GM19372 (cell line): ENCODE measurements at regions not wholly inside any gene's neighbourhood (a gene's known extent, or its start where the extent isn't known, plus 50 kb on each side); places are given as distances from the start of the nearest gene placed in this dataset.
A peak's percentile ranks its signal among the peaks of the same experiment; 100 is the strongest.
"Not testable (repeated sequence)": the region's sequence is repeated elsewhere in the genome, so short reads cannot be mapped to it uniquely, and the experiment has no call there.

Source experiments
- ATAC-seq: cut with Tn5 transposase; IDR thresholded peaks from one replicate; pipeline ENCODE4 v1.9.1; 2021; ENCODE audit warnings: mild to moderate bottlenecking, low read depth, moderate library complexity; ENCODE audit not compliant: unreplicated experiment

DNA sequence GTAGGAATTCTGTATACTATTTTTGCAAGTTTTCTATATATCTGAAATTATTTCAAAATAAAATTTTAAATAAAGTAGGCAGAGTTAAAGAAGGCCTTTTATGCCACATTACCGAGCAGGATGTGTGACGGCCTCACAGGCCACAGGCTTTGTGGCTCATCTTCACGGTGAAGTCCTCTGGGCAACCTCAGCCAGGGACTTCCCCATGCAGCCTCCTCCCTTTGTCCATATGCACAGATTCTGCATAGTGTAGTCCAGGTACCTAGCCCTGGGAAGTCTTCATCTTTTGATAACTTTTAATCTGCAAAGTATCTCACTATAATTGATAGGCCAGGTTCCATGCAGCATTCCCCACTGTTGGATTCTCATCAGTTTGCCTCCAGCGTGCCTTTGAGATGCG is 62.8 kb downstream of the ARHGAP11B start:
- not testable (repeated sequence) for ATAC-seq

DNA sequence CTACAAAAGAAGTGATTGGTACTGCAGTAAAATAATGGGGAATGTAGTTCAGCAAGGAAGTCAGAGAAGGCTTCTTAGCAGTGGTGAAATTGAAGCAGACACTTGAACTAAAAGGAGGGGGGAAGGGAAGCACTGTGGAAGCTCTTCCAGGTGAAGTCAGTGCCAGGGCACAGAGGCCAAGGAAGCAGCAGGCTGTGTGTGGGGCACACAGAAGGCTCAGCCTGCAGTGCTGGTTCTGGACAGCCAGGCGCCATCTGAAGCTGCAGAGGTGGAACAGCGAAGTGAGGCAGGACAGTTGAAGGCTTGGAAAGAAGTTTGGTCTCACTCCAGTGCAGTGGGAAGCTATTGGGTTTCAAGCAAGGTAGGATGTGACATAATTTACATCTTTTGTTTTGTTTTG is 64.2 kb downstream of the ARHGAP11B start:
- not testable (repeated sequence) for ATAC-seq

DNA sequence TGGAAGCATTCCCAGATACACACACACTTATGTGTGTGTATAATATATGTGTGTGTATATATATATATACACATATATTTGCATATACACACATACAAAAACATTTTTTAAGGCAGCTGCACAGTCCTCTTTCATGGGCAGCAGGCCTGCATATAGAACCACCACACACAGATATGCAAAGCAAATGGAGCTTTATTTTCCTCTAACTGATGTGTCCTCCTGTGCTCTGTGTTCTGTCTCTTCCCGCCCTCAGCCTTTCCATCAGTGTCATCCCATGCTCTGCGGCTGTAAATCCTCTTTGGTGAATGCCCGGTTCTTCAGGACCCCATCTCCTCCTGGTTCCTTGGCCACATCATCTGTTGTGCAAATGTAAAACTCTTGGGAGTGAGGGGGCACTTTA is 69.9 kb downstream of the ARHGAP11B start:
- not testable (repeated sequence) for ATAC-seq

DNA sequence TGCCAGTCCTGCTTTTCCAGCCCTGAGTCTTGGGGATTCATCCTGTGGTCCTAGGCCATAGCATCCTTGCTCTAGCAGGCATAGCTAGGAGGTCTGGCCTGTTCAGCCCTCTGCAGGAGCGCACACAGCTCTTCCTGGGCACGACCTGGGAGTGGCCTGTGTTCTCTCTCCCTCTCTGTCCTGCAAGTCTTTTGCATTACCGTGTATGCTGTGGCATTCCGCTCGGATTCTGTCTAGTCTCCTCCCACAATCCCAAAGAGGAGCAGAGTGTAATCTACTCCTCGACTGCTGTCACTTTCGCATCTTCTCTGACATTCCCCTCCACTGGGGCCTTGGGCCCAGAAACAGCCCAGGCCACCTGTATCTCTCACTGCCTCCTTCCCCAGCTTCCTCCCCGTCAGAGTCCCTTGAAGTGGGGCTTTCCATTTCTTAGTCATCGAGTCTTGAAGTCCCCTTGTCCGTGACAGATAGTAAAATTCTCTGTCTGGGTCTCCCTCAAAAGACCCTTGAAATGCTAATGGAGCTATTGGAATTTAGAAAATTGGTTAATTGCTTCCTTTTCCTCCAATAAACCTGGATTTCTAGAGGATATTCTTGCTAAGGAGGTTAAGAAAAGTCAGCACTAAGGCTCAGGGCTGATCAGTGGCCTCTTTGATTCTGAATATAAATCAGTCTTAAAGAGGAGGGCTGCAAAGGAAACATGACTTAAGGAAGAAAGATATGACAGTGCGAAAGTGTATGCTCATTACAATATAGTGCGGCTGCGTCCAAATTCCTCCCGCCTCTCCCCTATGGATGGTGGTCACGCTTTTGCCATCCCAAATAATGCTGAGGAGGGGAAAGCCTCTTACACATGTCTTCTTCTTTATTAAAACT is 70.7 kb downstream of the ARHGAP11B start:
- ATAC-seq: peak; percentile 85

DNA sequence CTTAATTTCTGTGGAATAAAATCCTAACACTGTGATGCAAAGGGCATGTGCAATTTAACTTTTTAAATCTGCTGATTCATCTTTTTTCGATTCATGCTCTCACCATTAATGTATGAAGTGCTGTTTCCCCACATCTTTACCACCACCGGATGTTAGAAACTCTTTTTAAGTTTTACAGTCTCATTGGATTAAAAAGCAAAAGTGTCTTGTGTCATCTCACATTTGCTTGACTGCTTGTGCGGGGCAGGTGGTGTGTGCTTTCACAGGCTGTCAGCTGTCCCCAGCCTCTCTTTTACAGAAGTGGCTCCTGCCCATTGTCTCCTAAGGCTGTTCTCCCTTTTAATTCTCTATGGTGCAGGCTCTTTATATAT is 71.4 kb downstream of the ARHGAP11B start:
- peak; percentile 55 for ATAC-seq

DNA sequence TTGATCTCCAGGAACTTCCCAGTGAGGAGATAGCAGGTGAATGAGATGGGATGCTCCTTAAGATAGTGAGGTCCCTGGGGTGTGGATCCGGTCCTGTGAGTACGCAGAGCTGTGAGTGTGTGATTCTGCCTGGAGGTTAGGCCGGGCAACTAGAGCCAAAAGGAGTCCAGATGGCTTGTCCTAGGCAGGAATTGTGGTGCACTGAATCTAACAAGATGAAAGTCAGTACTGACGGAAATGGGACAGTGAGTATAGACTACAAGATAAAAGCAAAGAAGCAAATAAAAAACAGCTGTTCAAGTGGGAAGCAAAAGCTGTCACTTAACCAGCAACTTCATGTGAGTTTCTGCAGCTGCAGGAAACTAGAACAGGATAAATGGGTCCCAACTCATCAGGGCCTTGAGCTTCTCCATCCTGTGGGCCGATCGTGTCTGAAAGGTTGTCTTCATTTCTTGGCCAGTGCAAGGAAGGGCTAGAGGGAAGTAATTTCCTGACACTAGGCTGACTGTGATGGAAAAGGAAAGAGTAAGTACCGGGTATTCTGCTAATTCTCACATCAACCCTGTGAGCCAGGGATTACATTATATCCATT is 74.2 kb downstream of the ARHGAP11B start:
- not testable (repeated sequence) for ATAC-seq

DNA sequence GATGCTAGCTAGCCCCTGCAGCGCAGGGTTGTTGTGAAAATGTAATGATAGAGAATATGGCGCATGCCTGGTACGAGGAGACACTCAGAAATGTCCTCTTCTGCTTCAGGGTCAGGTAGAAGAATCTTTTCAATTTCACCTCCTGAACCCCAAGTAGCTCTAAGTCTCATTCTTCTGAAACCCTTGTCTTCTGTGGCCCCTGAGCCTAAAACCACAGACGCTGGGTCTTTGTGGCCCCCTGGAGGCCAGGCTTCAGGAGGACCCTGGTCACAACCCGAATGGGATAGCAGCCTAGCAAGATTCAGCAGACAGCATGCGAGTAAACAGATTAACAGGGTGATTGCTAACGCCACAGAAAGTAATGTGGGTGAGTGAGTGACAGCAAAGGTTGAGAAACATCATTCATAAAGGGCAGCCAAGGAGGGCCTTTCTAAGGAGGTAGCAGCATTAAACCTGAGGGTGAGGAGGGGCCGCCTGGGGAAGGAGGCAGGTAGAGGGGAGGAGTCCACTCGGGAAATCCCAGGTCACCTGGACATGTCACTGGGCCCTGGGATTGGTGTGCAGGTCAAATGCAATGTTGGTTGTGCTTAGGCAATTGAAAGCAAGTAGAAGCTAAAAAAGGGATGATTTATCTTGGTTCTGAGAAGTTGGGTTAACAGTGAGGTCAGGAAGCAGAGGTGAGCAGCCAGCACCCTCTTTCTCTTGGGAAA is 82.2 kb downstream of the ARHGAP11B start:
- not testable (repeated sequence) for ATAC-seq

DNA sequence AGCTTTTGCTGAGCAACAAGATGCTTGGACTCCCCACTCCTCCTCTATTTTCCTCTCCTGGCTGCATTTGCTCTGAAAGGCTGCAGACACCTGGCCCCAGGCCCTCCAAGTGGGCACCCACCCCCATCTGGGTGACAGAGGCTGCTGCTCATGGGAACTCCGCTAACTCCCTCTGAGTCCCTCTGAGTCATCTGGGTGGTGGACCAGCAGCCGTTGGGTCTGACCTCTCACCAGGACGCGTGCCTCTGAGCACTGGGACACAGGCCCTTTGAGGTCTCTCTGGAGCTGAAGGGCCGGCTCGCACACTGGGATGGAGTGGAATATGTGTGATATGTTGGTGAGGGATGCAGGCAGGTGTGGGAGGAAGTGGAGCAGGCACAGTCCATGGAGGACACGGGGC is 82.9 kb downstream of the ARHGAP11B start:
- not testable (repeated sequence) for ATAC-seq

DNA sequence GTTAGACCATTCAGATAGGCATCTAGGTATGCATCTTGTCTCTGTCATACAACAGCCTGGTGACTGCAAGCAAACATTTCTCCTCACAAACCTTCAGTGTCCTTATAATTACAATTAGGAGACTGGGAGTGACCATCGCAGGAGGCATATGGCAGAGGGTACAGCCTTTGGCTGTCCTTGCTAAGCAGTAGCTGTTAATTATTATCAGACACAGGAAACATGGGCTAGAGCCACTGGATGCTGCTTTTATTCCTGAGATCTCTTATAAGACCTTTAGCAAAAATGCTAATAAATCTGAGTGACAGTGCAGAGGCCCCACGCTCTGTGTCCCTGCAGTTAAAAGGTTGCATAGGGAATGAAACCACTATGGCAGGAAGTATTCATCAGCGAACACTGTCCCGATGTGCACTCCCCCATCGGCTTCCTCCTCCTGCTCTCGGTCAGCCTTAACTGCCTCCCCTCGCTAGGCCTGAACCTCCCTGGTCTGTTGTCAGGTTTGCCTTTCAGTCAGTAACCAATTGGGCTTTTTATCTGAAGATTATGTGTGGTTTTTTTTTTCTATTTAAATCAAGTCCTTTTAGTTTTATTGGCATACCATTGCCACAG is 92.2 kb downstream of the ARHGAP11B start:
- ATAC-seq: not testable (repeated sequence)

DNA sequence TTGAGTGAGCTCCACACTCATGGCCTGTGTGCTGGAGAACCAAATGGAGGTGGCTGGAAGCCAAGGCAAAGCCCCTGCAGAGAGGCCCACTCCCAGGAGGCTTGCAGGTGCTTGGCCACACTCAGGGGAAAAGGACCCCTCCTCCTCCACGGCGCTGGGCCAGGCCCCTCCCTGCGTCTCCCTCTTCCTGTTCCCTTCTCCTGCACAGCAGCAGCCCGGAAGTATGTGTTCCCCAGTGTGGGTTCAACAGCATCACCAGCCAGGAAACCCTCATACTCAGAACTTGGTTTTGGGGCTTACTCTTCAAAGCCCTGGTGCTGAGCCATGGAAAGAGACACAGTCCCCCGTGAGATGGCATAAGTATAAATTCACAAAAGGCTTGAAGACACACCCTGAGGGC is 93.4 kb downstream of the ARHGAP11B start:
- ATAC-seq: not testable (repeated sequence)

DNA sequence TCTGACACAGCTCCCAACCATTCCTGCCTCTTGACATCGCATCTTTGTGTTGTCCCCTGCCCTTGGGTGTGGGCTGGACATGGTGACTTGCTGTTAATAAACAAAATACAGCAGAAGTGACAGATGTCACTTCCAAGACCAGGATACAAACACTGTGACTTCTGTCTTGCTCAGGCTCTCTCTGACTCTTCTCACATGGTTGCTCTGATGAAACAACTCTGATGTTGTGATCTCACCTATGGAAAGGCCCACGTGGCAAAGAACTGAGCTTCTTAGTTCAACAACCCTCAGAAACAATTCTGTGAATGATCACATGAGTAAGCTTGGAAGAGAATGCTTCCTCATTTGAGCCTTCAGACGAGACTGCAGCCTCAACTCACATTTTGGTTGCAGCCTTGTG is 94.9 kb downstream of the ARHGAP11B start:
- ATAC-seq: not testable (repeated sequence)

DNA sequence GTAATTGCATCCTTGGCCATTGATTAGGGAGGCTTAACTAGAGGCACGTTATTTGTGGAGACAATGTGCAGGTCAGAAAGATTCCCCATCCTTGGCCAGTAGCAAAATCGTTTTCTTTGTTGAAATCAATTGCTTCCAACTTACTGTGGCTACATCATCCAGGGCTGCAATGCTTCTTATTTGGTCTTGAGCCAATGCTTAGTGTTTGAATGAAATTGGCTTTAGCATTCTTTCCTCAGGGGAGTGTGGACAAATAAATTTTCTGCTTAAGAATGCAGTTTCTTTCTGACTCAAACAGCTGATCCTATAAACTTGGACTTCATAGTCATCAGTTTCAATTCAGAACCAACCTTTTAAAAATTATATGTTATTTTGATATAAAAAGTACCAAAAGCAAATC is 95.6 kb downstream of the ARHGAP11B start:
- ATAC-seq: not testable (repeated sequence)

DNA sequence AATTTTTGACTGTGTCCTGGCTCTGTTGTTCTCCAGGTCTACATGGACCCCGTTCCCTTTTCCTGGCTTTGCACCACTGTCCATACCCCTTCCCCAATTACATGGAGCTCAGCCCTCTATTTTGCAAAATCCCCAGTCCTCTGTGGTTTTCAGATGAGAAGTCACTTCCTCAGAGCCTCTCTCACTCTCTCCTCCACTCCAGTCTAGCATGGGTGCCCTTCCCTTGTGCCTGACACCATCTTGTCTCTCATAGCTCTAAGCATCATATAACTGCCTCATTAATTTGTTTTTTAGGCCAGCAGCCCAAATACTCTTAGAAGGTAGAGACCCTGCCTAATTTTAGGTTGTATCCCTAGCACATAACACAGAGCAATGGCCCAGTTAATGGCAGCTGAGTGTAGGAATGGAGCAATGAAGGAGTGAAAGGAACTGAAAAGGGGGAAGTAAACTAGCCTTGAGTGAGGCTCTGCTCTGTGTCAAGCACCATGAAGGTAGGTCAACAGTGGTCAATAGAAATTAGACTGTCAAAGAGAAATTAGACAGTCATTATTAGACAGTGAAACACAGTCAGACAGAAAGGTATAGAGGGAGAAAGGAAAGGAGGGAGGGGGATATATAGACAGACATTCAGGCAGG is 97.7 kb downstream of the ARHGAP11B start:
- ATAC-seq: not testable (repeated sequence)

DNA sequence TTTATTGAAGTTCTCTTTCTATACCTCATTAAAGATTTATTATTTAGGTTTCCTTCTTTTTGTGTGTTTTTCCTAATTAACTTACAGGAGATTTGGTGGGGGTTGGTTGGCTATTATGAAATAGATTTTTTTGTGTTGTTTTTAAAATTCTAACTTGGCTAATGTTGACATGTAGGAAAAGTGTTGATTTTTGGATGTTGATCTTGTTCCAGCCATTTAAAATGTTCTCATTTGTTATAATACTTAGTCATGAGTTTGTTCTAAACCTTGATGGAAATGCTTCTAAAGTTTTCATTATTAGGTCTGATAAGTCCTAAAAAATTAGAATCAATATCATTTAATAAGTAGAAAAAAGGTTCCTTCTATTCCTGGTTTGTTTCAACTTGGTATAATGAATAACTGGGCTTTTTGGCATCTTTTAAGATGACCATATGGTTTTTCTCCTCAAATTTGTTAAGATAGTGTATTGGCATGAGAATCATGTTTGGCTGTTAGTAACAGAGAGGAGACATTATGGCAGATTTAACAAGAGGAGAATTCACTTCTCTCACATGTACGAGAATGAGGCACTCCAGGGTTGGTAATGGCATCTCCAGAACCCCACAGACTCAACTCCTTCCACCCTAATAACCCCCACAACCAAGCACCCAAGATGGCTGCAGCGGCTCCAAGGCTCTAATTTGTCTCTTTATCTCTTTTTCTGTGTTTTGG is 104.1 kb downstream of the ARHGAP11B start:
- not testable (repeated sequence) for ATAC-seq

DNA sequence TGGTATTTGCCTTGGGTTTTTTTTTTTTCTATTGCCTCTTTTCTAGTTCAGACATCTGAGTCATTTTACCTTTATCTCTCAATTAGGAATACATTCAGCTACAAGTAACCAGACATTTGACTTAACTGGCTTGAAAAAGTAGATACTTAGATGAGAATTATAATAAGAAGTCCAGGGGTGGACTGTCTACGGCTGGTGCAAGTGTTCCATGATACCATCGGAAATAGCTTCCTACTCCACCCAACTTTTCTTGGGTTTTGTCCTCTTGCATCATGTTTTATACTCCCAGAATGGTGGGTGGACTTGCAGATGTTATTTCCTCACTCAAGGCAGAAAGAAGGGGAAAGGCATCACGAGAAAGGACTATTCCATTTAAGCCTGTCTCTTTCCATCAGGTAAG is 104.7 kb downstream of the ARHGAP11B start:
- ATAC-seq: not testable (repeated sequence)

DNA sequence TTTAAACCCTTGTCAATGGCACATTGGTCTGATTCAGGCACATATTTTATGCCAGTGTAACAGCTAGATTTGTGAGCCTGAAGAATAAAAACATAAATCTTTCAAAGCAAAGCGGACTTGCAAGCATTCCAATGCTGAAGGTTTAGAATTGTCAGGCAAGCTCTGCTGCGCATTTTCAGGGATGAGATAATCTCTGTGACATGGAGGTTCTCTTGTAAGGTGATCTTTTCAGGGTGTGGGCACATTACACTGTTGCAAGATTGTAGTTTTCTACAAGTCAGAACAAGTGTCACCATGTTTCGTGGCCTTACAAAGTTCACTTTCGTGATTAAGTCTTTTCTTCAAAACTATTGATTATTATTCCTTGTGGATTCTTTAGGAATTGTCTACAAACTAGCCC is 106.2 kb downstream of the ARHGAP11B start:
- not testable (repeated sequence) for ATAC-seq

DNA sequence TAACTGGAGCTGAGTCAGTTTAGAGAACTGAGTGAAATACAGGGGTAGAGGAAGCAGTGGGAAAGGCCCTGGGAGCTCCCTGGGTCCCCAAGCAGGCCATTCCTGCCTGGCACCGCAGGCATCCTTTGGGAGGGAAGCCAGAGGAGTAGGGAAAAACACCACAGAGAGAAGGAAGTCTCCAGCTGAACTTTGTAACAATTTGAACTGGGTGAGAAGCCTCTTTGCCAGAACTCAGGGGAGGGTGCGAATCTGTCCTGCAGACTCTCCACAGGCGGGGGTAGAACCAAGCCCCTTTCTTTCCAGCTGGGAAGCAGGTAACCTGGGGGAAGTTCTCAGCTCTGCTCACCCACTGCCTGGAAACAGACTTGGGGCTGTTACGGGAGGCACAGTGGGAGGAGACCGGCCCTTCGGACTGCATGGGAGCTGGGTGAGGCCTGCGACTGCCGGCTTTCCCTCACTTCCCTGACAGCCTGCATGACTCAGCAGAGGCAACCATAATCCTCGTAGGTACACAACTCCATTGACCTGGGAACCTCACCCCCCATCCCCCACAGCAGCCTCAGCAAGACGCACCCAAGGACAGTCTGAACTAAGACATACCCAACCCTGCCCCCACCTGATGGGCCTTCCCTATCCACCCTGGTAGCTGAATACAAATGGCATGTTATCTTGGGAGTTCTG is 110.1 kb downstream of the ARHGAP11B start:
- ATAC-seq: not testable (repeated sequence)

DNA sequence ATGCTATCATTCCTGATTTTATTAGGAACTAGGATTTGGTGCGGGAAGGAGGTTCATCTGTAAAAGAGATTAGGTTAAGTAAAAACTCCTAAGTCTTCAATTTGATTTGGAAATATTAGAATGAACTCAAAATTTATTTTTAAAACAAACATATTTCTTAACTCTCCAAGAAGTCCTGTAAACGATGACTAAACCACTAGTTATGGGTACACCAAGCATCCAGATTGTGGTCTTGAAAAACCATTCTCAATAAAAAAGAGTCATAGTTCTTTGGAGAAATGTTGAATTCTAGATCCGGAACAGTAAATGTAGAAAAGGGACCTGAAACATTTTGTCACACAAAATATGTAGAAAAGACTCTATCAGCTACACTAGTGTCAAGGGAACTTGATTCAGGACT is 116.9 kb downstream of the ARHGAP11B start:
- ATAC-seq: not testable (repeated sequence)

DNA sequence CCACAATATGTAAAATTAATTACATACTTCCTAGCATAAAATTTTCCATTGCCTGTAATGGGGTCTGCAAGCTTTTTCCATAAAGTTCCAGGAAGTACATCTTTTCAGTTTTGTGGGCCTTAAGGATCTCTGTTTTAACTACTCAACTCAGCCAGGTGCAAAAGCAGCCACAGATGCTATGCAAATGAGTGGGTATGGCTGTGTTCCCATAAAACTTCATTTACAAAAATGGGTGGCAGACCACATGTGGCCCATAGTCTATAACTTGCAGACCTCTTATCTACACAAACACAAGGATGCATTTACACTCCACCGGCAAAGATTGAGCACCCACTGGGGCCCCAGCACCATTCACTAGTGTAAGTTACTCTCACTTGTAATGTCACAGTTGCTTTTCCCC is 123.1 kb downstream of the ARHGAP11B start:
- ATAC-seq: not testable (repeated sequence)
